Upper lobe of left lung (tissue), 4 donors: ENCODE measurements at regions not wholly inside any gene's neighbourhood (a gene's known extent, or its start where the extent isn't known, plus 50 kb on each side); places are given as distances from the start of the nearest gene placed in this dataset.

Source experiments
- EP300 ChIP-seq, 4 donors: sonication (generic); formaldehyde crosslinking; IDR thresholded peaks; one replicate each; pipeline ENCODE4 v1.5.1; 2017; ENCODE audit warnings: antibody characterized with exemption in 4 of 4, control low read depth in 2 of 4
- POLR2A ChIP-seq, 4 donors: fragments of 450-650 bp; IDR thresholded peaks; one replicate each; pipeline ENCODE4 v1.5.1; 2016 to 2017; ENCODE audit warnings: antibody characterized with exemption in 4 of 4, mild to moderate bottlenecking in 2 of 4
- POLR2AphosphoS5 ChIP-seq, 2 donors: sonication (generic); formaldehyde crosslinking; IDR thresholded peaks; one replicate each; pipeline ENCODE4 v1.5.1; 2017; ENCODE audit warnings: antibody characterized with exemption in 2 of 2
- TF ChIP-seq, protein P1 (sequence below), 6 experiments: fragments of 450-650 bp in 4 of 6; fragments of 200-600 bp in 2 of 6; sonication (generic) in 2 of 6; IDR thresholded peaks; one replicate each; pipeline ENCODE4 v1.5.1; 2016 to 2019; ENCODE audit warnings: antibody characterized with exemption in 6 of 6

DNA sequence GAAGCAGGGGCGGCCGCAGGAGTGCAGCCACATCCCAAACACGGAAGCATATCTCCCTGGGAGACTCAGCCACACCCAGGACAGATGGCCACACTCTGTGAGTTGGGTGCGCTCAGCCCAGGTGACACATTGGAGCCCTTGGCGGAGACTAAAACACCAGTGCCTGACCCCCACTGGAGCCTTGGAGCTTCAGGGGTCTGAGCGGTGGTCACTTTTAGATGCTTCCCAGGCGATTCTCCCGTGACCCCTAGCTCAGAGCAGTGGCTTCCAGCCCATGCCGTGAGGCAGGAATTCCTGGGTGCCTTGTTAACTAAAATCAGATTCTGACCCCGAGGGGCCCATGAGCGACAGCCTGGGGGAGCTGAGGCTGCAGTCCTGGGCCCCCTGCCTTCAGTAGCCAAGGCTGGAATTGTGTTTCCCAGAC, 54.5 kb downstream of the PLXNA1 start:
- TF ChIP-seq, protein P1, sequence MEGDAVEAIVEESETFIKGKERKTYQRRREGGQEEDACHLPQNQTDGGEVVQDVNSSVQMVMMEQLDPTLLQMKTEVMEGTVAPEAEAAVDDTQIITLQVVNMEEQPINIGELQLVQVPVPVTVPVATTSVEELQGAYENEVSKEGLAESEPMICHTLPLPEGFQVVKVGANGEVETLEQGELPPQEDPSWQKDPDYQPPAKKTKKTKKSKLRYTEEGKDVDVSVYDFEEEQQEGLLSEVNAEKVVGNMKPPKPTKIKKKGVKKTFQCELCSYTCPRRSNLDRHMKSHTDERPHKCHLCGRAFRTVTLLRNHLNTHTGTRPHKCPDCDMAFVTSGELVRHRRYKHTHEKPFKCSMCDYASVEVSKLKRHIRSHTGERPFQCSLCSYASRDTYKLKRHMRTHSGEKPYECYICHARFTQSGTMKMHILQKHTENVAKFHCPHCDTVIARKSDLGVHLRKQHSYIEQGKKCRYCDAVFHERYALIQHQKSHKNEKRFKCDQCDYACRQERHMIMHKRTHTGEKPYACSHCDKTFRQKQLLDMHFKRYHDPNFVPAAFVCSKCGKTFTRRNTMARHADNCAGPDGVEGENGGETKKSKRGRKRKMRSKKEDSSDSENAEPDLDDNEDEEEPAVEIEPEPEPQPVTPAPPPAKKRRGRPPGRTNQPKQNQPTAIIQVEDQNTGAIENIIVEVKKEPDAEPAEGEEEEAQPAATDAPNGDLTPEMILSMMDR (IDR thresholded peaks at IDR 0.05) = no peak
- no peak for TF ChIP-seq EP300 (IDR thresholded peaks at IDR 0.05)
- TF ChIP-seq POLR2A (IDR thresholded peaks at IDR 0.05) = no peak
- no peak for TF ChIP-seq POLR2AphosphoS5 (IDR thresholded peaks at IDR 0.05)
